GM21360 (cell line): ENCODE measurements at regions not wholly inside any gene's neighbourhood (a gene's known extent, or its start where the extent isn't known, plus 50 kb on each side); places are given as distances from the start of the nearest gene placed in this dataset.

Experiments used
- ATAC-seq: cut with Tn5 transposase; IDR thresholded peaks from one replicate; pipeline ENCODE4 v1.9.1; 2021; ENCODE audit warnings: mild to moderate bottlenecking, moderate library complexity; ENCODE audit not compliant: unreplicated experiment

DNA sequence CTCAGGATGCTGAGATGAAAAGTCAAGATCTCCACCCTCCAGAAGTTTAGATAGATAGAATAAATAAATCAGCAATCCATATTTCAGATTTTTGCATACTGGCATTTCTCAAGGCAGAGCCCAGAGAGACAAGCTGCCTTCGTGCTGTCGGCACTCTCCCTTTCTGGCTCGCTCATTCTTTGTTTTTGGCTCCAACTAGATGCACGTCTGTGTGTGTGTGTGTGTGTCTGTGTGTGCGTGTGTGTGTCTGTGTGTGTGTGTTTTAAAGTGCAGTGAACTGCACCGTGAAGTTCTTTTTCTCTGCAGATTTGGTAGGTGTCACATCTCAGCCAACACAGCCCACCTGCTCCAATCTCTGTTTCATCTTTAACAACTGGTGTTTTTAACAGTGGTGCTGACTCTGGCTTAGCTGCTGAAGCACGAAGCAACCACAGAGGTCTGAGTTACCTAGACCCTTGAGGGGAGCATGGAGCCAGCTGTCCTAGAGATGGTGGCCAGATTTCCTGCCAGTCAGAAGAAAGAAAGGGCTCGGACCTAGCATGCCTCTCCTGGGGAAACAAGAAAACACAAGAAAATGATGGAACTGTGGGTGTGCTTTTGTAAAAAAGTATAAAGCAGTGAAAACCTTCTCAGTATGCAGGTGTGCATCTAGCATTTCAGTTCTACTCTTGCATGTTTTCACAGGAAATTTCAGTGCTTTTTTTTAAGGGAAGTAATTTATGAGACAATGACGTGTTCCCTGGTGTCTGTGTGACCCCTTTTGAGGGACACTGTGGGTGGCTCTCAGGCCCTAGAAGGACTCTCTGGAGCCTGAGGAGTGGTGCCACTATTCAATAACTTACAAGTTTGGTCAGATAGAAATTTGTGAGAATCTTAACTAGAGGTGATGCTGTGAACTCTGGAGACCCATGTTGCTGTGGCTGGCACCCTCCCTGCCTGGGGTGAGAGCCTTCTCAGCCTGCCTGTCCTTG is 364.3 kb downstream of the RNF144A start:
- ATAC-seq, result no peak

DNA sequence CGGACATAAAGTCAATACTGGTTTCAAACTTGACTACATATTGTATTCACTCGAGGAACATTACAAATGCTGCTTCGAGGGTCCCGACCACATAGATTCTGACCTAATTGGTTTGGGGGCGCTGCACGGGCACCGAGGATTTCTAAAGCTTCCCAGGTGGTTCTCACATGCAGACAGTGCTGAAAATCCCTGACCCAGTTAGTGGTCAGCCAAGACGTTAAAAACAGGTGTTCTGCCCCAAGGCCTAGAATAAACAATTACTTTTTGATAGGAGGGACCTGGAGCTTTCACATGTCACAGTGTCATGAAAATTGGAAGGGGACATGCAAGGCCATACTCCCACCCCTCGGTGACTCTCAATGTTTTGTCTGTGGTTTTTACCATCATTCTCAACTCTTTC is 368.9 kb downstream of the RNF144A start:
- no peak for ATAC-seq

DNA sequence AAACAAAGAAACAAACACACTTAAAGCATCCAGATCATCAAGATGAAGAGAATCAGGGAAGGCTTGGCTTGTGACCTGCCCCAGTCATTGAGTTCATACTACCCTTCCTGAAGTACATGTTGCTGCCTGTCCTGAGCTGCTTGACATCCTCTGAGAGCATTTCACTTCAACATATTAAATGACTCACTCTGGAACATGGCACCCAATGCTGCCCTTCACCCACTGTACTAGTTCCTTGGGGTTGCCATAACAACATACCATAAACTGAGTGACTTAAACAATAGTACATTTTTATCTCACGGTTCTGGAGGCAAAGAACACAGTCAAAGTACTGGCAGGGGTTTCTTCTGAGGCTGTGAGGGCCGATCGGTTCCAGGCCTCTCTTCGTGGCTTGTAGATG is 371.3 kb downstream of the RNF144A start:
- no peak for ATAC-seq

DNA sequence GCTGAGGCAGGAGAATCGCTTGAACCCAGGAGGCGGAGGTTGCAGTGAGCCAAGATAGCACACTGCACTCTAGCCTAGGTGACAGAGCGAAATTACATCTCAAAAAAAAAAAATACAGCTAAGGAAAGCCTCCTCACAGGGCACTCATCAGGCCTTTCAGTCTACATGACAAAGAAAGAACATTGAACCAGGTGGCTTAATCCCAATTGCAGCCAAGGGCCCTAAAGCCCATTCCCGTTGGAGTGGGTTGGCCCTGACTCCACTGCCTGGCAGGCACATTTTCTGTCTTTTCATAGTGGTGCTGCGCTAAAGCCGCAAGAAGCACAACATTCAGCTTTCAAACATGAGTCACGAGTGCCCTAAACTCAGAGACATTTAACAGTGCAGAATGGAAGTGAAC is 372.5 kb downstream of the RNF144A start:
- no peak for ATAC-seq

DNA sequence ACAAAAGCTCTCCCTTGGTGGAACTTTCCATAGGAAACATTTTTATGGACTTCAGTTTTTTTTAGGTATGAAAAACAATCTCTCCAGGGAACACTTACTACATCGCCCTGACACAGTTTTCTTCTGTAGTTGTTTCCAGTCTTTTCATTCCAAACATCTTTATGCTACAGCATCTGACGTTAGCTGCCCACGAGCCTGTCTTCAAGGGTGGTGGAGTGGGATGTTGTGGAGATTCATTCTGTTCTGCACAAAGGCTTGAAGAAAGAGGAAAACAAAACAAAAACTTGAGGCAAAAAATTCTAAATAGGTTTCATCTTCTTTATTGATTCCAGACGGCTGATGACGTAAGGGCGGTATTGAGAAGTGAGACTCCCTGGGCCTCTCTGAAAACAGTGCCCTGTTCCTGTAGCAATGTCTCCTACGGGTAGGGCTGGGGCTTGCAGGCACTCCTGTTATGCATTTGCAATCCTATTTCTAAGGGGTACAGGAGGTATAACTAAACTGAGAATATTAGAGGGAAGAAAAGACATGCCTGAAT is 375.0 kb downstream of the RNF144A start:
- ATAC-seq, result no peak

DNA sequence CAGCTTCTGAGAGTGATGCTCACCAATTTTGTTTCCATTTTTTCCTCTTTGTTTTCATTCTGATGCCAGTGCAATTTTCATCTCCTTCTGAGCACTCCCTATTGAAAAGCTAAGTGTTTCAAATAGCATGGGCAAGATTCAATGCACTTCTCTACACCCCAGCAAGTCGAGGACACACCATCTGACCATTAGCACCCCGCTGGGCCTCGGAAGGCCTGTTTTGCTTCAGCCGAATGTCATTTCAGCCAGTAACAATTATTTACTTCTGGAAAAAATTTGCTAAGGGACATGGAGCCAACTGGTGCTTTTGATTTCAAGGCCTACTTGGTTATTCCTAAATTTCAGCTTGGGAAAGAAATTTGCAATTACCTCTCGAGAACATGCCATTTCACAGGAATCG is 392.4 kb downstream of the RNF144A start:
- no peak for ATAC-seq

DNA sequence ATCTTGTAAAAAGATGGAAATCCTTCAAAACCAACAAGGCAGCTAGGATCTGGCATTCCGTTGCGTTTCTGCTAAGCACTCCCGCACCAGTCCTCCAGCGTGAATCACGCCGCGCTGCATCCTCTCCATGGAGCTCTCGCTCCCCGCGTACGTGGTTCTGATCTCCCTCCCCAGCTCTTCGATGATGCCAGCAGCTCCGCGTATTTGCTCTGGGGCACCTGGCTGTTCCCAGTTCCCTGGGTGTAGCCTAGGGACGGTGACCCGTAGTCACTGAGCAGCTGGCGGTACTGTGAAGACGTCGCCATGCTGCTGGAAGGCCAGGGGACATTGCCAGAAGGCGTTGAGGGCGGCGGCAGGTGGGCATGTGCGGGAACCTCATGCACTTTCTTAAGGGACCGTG is 407.5 kb downstream of the RNF144A start:
- ATAC-seq, result no peak

DNA sequence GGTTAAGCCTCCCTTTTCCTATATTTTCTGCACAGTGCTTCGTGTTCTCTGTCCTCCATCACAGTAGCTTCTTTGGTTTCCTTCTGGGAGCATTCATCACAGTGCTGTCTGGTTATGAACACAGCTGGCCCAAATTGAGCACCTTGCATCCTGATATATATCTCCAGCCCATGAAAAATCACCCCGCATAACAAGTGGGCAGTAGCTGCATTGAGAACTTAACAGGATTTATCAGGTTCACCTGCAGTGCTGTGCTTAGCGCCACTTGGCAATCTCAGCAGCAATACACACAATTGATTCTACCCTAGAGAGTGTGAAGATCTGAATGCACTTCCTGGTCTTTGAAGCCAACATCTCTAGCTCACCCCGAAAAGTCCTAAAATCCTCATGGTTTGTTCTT is 408.0 kb downstream of the RNF144A start:
- no peak for ATAC-seq

DNA sequence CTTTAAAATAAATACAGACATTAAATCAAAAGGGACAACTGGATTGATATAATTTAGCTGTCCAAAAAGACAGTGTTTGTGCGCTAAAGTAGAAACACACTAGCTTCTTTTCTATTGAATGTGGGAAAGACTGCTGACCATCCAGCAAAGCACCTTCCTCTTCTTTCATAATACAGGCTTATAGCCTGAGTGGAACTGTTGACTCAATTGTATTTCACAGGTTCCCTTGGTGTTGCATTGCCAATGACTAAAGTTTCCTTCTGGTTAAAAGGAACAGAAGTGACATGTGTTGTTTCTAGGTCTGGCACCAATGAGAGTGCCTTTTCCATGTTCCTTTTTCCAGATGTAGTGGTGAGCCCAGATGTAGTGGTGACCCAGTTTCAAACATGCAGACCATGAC is 412.3 kb downstream of the RNF144A start:
- no peak for ATAC-seq

DNA sequence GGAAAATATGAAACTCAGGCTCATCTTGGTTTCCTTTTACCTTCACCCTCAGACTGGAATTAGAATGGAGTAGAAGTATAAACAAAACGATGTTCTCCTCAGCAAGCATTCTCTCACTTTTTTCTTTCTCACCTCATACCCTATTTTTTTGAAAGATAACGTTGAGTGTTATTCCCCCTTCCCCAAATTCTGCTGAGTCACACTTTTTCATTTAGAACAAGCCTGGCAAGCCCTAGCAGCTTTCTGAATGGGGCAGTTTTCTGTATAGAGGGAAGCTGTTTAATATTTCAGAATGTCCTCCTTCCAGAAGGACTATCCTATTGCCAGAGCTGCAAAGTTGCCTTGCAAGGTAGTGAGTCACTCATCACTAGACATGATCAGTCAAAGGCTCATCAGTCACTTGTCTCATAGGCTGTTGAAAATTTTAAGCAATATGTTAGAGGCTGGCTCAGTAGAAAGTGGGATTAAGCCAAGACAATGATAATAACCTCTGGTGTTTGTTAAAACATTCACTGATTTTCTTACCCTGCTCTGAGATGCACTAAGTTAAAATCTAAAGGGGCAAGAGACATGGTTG is 416.1 kb downstream of the RNF144A start:
- ATAC-seq, result no peak

DNA sequence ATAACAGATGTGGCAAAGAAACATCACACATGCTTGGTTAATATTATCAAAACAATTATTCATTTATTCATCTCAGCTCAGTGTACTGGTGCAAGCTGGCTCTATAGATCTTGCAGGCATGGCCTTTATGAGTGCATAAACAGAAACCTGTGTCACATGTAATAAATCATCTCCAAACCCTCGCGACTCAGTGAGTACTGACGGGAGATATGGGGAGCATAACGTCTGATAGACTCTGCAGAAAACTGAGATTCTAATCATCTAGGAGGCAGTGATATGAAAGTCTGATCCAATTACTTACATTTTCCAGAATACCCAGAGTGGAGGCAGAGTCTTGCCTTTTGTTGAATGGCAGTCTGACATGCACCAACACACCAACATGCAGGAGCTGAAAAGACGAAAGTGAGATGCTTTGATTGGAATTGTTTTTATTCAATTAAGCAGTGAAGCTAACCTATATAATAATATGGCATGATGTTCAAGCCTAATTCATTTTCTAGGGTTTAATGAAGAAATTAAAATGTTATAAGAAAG is 416.8 kb downstream of the RNF144A start:
- no peak for ATAC-seq

DNA sequence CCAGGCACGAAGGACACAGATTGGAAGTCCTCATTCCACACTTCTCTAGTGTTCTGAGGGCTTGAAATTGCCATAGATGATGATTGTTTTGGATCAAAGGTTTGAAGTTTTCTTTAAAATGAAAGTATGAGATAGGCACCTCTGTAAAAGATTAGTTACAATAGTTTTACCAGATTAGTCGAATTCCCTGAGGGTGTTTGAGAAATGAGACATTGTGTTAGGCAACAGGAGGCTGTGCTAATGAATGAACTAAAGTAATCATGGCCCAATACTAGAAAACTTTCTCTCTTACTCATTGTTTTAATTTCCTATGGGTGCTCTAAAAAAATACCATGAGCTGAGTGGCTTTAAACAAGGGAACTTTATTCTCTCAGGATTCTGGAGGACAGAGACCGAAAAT is 421.7 kb downstream of the RNF144A start:
- ATAC-seq, result no peak

DNA sequence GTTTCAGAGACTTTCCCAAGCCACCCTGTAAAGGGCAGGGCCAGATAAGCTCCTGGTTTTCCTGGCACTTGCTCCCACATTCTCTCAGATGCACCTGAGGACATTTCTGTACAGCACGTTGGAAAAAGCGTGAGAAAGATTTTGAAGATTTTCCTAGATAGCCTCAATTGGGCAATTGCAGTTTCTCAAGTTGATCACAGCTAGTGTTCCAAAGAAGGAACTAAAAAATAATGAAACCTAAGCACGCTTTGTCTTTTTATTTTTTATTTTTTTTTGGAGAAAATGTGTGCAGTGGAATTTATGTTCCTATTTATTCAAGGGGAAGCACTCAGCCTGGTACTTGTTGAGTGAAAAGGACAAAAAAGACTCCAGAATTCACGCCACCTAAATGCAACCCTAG is 429.1 kb downstream of the RNF144A start:
- ATAC-seq, result no peak

DNA sequence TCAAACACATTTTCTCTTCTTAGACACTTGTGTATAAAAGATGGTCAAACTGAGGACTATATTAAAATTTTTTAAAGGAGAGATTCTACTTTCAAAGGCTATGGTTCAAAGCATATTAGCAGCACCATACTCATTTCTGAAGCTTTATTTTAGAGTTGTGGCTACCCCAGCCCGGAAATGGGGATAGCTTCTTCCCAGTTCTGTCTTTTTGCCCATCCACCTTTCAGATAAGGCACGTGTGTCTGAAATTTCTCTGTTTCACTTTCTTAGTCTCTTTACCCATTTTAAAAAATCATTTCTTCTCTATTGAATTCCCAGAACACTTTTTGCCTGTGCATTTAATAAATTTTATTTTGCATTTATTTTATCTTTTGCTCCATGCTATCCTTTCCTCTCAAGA is 431.5 kb downstream of the RNF144A start:
- ATAC-seq, result peak; percentile 88

DNA sequence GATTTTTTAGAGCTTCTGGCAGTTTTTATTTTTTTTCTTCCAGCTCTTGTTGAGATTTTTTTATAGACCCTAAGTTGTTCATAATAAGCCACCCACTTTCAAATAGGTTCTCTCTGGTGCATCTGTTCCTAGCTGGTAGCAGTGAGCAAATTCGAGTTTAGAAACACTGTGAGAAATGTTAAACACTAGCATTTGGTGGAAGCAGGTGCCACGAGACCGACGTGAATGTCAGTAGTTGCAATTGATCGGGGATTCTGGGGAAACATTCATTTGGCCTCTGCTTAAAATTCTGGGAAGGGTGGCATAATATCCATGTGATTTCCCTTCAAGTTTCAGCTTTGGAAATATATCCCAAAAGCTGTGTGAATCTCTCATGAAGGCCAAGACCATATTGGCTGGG is 435.0 kb downstream of the RNF144A start:
- no peak for ATAC-seq

DNA sequence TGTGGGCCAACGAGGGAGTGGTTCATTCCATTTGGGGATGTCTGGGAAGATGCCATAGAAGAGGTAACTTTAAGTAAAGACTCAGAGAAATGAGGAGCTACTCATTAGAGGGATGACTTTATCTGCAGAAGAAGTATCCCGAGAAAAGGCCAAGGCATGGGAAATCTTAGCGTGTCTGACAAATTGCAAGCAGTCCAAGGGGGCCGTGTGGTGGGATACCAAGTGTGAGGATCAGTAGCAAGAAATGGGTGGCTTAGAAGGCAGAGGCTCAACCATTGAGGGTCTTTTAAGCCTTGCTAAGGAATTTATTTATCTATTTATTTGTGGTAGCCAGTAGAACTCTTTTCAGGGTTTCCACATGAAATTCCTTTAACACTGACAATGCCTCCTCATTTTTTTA is 436.4 kb downstream of the RNF144A start:
- no peak for ATAC-seq

DNA sequence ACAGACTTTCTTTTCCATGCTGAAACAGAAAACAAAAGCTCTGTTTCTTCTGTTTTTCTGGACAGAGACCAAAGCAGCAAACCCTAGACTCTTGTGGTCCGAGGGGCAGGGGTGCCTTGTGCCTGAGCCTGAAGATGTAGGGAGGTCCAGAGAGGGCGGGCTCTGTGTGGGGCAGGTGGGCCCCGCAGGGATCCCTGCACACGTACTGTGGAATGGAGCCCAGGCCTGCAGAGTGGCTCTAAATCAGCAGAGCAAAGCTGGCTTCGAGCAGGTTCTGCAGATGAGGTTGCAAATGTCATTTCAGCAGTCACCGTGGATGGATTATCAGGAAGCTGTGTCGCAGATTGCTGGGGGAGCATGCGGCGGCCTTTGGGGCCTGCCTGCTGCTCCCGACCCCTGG is 438.6 kb downstream of the RNF144A start:
- ATAC-seq, result no peak

DNA sequence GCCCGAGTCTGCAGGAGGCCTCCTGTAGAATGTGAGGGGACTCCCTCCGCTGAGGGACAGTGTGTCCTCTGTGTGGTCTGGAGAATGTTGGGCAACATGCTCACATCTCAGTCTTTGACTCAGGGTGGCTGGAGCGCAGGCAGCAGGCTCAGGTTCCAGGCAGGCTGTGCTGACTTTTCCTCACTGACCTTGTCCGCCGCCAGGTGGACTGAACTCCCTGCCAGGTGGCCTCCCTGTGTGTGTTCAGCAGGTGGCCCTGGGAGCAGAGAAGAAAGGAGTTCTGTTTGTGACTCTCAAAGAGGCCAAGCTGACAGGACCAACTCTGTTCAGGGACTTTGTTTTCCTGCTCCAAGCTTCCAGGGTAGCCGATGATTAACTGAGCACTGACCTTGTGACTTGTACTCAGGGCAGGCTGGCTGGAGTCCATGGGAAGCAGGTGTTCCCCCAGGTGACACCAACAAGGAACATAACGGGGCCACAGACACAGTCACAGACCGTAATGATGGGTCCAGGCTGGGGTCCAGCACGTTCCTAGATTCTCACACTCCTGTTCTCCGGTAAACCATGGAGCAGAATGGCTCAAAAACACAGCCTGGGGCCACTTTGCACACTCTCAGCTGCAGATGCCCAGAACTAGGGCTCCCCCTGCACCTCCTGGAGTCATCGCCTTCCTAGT is 439.8 kb downstream of the RNF144A start:
- no peak for ATAC-seq

DNA sequence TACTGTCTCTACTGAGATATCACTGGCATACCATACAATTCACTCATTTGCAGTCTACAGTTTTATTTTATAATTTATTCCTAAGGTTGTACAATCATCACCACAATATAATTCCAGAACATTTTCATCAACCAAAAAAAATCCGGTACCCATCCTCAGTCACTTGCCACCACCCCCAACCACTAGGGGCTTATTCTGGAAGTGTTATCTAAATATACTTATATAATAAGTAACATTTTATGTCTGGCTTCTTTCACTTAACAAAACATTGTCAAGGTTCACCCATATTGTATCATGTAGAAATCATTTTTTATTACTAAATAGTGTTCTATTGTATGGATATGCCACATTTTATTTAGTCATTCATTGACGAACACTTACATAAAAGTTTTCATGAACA is 440.8 kb downstream of the RNF144A start:
- ATAC-seq, result no peak

DNA sequence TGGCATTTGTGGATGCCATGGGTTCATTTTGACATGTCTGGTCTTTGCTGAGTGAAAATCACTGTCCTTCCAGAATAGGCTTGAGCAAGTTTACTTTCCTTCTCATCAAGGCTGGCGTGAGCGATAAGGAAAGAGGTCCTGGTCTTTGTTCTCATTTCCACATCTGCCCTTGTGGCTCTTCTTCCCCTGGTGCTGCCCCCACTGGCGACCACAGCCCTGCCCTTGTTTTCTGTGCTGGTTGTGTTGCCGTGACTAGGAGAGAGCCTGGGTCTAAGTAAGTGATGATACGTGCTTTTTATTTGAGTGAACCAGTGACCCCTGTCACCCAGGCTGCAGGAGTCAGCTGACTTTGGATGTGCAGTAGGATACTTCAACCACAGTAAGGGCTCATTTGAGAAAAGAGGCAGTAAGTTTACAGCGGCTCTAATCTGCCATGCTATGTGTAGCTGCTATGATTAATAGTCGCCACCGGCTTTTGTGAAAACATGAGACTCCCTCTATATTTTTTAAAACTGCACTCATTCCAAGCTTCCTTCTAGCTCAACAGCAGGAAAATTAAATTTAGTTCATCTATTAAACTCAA is 441.7 kb downstream of the RNF144A start:
- ATAC-seq, result no peak

DNA sequence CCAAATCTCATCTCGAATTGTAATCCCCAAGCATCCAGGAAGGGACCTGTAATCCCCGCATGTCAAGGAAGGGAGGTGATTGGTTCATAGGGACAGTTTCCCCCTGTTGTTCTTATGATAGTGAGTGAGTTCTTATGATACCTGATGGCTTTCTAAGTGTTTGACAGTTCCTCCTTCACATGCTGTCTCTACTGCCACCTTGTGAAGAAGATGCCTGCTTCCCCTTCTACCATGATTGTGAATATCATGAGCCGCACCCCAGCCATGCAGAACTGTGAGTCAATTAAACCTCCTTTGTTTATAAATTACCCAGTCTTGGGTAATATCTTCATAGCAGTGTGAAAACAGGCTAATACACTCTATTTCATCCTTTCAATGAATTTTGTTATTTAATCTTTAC is 446.7 kb downstream of the RNF144A start:
- ATAC-seq, result no peak
